HG02981 (cell line): ENCODE measurements at regions not wholly inside any gene's neighbourhood (a gene's known extent, or its start where the extent isn't known, plus 50 kb on each side); places are given as distances from the start of the nearest gene placed in this dataset.
"Not testable (repeated sequence)": the region's sequence is repeated elsewhere in the genome, so short reads cannot be mapped to it uniquely, and the experiment has no call there.

Source experiments
- ATAC-seq: cut with Tn5 transposase; IDR thresholded peaks from one replicate; pipeline ENCODE4 v1.9.1; 2021; ENCODE audit warnings: mild to moderate bottlenecking, moderate library complexity; ENCODE audit not compliant: unreplicated experiment

- ATAC-seq, result no peak
Observed at GRCh38 chr12:131430158-131430742, 280.6 kb upstream of the SFSWAP start.

DNA sequence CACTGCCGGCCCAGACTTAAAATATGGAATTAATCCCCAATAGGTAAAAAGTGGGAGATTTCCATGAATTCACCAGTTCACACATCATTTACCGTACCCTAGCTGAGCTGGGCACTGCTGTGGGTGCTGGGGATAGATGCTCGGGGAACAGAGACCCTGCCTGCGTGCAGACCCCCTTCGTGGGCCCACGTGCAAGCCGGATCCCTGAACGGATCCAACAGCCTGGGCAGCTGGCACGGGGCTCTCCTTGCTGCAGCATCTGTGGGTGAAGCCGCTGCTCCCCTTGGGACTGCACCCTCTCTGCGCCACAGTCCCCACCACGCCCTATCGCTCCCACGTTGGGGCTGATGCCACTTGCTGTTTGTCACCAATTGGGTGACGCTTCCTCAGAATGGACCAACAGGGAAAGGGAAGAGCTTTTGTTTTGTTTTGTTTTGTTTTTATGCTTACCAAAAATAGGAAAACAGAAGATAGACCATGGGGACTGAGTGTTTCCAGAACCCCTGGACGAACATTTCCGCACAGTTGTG, 279.7 kb upstream of the SFSWAP start:
- not testable (repeated sequence) for ATAC-seq

DNA sequence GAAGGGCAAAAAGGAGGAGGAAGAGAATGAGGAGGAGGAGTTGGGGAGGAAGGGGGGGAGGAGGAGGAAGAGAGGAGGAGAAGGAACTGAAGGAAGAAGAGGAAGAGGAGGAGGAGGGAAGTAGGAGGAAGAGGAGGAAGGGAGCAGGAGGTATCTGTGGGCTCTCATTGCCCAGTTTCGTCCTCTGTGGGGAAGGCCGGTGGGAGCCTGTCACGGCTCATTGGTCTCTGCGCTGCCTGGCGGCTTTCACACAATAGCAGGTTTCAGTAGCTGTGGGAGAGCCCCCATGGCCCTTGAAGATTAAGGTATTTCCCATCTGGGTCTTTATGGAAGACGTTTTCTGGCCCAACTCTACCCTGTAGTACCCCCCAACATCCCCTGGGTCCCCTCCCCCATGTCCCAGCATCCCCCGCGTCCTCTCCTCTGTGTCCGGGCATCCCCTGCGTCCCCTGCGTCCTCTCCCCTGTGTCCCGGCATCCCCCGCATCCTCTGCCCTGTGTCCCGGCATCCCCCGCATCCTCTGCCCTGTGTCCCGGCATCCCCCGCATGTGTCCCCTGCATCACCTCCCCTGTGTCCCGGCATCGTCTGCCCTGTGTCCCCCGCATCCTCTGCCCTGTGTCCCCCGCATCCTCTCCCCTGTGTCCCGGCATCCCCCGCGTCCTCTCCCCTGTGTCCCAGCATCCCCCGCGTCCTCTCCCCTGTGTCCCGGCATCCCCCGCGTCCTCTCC, 278.2 kb upstream of the SFSWAP start:
- ATAC-seq, result peak; percentile 90

GRCh38 chr12:131434208-131435125, 276.4 kb upstream of the SFSWAP start:
- ATAC-seq, result no peak

GRCh38 chr12:131436922-131437705, 273.8 kb upstream of the SFSWAP start:
- ATAC-seq, result no peak

DNA sequence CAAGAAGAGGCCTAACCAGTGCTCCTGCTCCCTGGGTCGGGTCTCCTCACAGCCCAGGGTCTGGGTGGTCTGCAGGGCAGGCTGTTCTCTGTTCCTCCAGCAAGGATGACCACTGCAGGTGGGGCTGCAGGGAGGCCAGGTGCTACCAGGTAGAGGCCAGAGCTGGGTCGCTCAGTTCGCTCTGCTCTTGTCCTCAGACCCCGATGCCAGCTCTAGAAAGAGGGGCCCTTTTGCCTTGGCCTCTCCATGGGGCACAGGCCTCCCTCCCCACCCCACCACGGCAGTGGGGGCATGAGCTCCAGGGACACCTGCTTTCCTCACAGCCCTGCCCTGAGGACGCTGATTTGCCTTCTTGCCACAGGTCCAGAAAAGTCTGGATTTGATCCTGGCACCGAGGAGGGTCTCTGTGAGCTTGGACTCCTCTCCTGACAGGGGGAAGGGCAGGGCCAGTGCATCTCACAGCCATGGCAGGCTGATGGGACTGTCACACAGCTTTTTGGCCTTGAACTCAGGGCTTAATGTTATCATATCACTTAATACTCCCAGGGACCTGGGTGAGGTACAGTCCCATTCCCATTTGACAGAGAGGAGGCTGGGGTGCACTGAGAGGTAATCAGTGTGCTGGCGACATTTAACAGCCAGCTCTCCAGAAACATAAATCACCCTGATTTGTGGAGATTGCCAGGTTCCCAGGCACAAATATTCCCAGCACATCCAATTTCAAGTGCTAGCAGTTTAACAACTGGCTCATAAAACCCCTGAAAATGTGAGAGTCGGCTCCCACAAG, 273.0 kb upstream of the SFSWAP start:
- ATAC-seq, result no peak

- not testable (repeated sequence) for ATAC-seq
Observed at GRCh38 chr12:131438493-131438835, 272.4 kb upstream of the SFSWAP start.

DNA sequence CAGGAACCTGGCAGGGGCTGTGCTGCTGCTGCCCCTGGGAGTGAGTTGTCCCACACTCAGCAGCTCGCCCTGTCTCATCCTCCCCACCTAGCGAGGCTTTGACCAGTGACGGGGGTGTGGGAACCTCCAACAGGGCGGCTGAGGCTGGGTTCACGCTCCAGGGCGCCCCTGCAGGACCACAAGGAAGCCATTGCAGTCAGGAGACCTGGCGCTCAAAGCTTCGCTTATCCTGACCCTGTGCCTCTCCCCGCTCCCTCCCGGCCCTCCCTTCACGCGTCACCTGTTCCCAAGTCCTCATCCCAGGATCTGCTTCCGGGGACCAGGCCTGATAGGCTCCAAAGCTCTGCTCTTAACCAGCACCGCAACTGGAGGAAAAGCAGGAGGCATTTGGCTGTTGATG, 272.0 kb upstream of the SFSWAP start:
- ATAC-seq, result no peak

DNA sequence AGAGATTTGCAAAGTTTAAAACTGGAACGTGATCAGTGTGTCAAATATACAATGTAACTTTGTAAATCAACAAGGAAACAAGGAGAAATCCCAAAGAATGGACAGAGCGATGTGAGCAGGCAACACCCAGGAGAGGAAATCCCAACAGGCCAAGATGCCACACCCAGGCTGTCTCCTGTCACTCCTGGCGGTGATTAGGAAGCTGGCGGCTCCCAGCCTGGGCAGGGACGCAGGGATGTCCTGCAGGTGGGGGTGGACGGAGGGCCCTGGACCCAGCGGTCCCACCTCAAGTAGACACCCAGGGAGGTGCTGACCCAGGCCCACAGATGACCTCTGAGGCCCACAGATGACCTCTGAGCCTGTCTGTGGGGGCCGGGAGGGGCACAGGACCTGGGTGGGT, 271.1 kb upstream of the SFSWAP start:
- not testable (repeated sequence) for ATAC-seq

GRCh38 chr12:131440209-131441059, 270.5 kb upstream of the SFSWAP start:
- not testable (repeated sequence) for ATAC-seq

DNA sequence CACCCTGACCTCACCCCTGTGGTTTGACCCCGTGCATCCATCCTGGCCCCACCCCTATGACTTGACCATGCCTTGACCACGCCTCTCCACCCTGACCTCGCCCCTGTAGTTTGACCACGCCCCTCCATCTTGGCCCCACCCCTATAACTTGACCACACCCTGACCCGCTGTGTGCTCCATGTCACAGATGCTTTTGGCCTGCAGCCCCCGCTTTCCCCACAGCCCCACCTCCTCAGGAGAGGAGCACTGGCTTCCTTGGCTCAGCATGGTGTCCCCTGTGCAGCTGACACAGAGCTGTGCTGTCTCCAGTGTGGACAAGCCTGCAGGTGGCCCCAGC, 269.9 kb upstream of the SFSWAP start:
- ATAC-seq, result no peak

DNA sequence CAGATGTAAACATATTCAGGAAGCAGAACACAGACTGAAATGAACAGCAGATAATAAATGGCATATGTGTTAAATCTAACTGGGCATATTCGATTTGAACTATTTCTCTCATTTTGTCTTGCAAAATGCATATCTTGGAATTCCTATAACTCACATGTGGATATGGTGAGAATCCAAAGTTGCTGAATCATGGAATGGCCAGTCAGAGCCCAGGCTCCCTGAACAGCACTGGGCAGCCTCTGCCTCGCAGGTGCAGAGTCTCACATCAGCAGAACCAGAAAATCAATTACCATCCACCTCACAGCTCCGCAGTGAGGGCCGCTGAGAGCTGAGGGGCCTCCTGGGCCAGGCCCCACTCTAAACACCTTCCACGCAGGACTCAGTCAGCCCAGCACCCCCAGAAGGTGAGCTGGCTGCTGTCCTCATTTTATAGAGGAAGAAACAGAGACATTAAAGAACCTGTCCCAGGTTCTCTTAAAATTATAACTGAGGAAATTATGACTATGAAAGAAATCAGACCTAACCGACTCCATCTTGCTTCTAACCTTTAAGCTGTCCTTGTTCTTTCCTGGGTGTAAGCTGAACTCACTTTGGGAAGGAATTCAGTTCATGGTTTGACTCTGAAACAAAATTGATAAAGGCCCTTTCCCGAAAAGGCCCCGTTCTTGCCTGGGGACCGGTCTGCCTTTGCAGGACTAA, 269.1 kb upstream of the SFSWAP start:
- ATAC-seq, result no peak

GRCh38 chr12:131442337-131442918, 268.5 kb upstream of the SFSWAP start:
- no peak for ATAC-seq

GRCh38 chr12:131443019-131444000, 267.6 kb upstream of the SFSWAP start:
- ATAC-seq, result no peak

DNA sequence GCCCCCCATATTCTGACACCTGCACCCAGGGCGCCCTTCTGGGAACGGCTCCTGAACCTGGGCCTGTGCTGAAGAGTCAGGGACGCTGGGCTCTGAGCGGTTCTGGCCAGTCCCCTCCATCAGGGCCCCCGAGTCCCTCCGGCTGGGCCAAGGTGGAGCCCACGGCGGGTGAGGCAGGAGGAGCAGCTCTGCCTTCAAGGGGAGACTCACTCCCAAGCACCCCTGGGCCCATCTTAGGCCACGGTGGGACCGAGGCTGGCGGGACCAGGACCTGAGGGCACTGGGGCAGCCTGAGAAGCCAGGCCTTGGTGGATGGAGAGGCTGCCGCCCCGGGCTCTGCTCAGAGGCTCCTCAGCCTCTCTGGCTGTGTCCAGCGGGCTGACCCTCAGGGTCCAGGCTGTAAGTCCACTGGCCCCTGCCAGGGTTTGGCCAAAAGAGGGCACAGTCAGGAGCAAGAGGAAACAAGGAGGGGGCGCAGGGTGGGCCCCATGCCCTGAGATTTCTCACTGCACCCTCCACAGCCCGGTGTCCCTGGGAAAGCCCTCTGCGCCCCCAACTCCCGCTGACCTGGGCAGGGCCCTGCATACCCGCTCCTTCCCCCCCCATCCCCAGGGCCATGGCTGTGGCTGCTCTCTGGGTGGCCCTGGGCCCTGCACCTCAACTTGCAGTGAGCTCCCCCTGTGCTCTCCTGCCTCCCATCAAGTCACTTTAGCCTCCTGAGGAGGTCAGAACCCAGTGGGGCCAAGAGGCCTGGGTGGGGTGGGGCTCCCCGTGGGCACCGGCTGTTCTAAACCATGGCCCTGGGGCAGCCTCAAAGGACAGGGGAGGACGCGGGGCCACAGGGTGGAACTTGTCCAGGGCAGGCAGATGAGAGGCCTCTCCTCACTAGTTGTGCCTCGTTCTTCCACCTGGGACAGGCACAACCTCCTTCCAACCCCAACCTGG, 266.4 kb upstream of the SFSWAP start:
- no peak for ATAC-seq
